HG03039 (cell line): ENCODE measurements at regions not wholly inside any gene's neighbourhood (a gene's known extent, or its start where the extent isn't known, plus 50 kb on each side); places are given as distances from the start of the nearest gene placed in this dataset.

Experiments
- ATAC-seq: cut with Tn5 transposase; IDR thresholded peaks from one replicate; pipeline ENCODE4 v1.9.1; 2021; ENCODE audit warnings: mild to moderate bottlenecking, moderate library complexity; ENCODE audit not compliant: unreplicated experiment

DNA sequence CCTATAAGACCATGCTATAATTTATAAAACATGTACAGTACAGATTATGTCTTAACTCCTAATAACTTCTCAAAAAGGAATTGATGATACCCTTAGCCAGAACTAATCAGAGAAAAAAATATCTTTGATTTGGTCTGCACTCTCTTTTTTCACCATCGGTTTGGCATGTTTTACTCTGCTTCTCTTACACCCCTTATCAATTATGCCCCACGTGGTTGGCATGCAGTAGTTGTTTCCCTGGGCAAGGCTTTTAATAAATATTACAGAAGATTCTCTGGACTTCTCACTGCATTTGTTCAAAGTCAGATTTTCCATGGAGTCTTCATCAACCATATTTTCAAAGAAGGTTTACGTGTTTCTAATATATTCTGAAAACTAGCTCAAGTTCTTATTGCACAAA, 167.4 kb upstream of the LRIG3 start:
- no peak for ATAC-seq

DNA sequence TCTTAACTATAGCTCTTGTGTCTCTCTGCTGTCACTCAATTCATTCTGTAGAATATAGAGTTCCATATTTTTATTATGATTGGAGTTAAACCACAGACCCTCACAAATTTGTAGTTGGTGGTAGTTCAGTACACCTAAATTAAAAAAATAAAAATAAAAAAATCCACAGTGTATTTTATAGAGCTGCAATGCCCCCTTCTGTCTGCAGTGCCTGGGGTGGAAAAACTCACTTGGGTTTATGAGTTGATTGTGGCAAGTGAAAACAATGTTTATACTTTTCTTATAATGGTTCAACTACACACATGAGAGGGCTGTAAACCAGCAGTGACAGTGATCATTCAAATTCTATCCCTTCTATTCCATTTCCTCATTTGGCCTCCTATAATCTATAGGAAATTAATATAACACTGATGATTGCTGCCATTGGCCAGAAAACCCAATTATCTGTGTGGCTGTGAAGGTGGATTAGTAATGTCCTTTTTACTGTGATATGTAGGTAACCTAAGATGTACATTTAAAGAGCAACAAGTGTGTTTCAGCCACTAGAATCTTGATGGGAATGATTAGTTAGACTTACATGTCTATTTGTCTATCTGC, 166.9 kb upstream of the LRIG3 start:
- no peak for ATAC-seq

DNA sequence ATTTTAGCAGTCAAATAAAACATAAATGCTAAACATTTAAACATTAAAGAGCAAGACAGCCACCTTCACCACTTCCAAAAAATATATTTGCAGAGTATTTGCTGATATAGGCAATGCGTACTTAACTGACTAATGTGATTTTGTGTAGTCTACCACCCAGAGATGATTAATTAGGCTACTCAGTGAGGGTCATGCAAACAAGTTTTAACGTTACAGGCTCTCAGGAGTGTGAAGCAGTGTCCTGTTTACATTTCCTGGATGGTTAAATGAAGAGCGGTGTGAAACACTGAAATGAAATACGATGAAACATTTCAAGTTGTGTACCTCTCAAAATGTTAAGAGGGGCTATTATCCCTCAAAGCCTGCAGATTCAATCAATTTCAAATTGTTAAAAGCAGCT, 165.8 kb upstream of the LRIG3 start:
- no peak for ATAC-seq

DNA sequence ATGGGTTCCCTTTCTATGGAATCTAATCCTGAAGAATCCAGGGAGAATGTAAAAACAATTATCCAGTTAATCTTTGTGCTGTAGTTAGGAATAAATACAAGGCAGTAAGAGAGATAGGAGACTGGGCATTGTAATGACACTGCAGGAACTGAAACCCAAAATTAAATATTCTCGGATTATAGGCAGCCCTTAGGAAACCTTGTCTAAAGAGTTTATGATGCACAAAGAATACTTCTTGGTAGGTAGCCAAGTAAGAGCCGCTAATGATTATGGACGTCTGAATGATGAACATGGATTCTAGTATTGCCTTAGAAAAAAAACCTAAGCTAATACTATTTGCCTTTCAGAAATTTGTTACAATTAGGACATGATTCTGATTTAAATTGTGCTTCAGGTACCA, 165.4 kb upstream of the LRIG3 start:
- no peak for ATAC-seq

DNA sequence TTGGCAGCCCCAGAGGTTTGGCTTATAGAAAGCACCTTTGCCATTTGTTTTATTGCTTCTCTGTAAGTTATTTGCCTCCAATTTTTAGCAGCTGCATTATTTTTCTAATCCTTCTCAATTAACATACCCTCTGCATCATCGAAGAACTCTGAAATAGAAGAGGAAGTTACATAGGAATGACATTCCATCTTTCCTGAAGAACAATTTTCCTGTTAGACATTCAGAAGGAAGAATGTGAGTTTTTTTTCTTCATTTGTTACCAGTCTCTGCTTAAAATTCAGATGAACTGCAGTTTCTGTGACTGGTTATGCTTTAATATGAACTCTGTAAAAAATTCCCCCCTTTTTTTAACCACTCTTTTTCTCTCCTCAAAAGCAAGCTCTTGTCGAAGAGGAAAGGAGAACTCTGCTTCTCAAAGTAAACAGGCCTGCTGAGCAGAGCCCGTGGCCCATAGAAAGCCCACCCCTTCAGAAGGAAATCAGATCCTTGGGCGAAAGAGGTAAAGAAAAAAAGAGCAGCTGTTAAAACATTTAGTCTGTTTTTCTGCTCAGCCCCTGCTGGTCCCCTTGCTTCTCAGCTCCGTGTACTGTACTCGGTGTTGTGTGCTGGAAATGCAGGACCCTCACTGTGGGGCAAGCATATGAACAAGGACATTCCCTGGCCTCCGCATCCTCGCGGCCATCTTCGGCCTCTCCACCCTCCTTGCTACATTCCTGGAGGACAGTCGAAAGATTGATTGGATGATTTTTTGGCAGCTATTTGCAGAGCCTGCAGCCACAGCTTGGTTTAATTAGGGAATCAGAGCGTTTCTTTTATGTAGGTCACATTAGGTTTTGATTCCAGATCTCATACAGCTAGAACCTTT, 164.4 kb upstream of the LRIG3 start:
- no peak for ATAC-seq

DNA sequence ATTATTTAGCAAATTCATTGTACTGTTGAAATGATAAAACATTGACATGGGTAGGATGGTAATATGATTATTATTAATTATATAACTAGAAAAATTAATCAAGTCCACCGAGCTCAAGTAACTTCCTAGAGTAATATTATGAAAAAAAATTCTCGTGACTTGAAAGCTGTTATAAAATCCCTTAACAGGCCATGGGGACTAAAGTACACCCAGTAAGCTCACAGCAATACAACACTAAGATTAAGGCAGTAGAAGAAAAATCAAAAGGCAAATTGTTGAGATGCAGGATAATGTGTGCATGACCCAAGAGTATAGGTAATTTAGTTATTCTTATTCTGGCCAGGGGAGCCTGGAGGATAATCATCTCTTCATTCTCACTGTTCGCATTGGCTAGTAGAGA, 162.6 kb upstream of the LRIG3 start:
- ATAC-seq: no peak

DNA sequence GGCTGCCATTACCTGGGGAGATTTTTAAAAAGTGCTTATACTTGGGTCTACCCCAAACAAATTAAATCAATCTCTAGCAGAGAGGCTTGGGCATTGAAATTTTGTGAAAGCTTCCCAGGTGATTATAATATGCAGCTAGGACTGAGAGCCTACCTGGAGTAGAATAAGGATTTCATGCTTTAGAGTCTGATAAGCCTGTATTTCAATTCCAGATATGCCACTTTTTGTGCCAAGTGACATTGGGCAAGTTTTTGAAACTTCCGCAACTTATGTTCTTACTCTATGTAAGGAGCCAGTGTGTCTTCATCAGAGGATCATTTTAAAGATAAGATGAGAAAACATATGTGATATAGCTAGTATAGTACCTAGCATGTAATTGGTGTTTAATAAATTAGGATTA, 159.8 kb upstream of the LRIG3 start:
- no peak for ATAC-seq

DNA sequence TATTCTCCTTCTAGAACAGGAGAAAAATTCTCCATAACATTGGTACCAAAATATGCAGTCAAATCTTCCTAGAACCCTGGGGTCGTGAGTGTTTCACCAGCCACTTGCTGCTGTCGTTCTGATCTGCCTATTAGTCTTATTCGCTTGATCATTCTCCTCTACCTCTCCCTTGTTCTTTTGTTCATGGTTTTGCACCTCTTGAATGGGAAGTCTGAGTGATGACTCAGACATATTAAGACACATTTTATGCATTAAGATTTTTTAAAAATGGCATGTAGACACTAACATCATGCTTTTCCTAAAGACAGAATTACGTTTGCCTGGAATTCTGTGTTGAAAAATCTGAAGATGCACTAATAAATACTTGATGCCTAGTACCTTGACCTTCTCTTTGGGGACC, 159.2 kb upstream of the LRIG3 start:
- no peak for ATAC-seq

DNA sequence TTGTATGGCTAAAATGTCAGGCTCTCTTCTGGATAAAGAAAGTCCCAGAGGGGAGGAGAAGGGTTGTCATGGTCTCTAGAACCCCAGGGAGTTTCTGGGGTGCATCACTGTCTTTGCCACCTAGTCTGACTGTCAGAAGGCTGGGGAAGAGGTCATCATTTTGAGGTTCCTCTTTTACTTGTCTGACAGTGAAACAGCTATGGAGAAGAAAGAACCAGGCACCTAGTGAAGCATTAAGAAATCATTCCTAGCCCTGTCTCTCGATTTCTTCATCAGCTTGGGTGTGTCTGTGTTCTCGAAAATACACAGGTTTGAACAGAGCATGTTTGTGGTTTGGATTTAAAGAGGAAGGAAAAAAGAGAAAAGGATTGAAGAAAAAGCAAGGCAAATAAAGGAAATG, 158.7 kb upstream of the LRIG3 start:
- no peak for ATAC-seq

DNA sequence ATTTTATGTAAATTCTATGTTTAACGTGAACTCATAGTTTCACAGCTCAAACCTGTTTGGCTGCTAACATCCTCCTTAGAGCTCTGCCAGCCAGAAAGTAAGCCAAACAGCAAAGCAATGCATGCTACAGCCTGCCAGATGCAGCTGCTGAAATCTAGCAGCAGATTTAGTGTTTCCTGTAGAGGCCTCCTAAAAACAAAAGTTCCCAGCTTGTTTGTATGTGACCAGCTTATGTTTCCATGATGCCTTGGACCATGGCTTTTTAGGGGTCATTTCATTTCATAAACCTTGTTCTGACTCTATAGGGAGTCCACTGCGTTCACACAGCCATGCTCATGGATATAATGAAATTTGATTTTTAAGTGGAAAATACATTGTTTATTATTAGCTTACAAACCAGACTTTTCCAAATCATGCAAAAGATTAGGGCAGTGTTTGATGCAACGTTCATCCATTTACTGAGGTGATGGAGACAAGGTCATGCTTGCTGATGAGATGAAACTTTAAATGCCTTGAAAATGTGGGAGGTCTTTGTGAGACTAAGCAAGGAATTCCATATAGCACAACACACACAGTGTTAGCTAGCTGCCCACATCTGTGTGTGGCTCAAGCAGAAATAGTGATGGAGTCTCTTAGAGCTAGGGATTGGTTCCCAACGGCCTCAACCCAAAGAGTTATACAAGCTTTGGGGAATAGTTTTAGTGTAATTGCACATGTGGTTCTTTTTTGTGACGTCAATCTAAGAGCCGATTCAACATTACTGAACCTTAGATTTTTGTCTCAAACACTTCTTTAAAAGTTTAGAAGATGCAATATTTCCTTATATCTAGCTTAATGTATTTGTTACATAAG, 157.5 kb upstream of the LRIG3 start:
- no peak for ATAC-seq

DNA sequence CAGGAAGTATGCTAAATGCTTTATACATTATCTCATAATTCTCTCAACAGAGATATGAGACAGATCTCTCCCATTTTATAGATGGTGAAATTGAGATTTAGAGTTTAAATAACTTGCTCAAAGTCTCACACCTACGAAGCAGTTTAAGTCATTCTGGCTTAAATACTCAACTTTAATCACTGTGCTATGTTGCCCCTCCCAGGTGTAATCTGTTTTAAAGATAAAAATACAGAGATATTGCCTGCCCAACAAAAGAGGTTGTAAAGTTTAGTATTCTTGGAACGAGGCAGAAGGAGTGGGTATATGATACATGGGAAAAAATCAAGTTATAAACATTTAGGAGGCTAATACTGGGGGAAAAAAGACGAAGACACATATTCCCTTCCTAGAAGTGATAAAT, 156.8 kb upstream of the LRIG3 start:
- ATAC-seq: no peak

DNA sequence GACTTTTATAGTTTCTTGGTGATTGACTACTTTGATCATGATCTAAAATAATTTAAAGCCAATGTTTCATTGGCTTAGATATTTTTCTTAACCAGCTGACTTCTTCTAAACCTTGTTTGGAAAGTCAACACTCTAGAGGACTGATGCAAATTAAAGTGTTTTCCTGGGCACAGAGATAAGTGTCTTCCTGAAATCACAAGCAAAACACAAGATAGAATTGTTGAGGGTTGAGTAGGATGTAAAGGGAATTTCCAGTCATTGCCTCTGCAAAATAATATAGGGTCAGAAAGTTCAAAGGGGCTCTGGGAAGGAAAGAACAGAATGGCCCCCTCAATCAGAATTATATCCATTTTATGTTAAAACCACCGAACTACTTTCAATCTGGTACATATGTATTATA, 156.3 kb upstream of the LRIG3 start:
- no peak for ATAC-seq

DNA sequence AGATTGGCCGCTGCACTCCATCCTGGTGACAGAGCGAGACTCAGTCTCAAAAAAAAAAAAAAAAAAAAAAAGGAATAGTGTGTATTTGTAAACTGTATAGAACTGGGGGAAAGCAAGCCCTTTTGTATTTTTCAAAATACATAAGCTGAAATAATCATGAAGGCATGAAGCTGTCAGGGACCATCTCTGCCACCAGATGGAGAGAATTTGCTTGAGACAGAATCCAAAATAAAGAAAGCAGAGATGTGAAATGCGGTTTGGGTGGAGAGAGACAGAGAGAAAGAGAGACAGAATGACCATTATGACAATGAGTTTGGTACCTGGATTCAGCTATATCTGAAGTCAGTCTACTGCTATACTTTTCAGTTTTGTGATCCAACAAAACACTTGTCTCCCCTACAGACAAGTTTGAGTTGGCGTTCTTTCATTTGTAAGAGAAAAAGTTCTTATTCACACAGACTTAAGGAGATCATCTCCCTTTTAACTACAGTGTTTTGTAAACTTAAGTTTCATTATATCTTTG, 155.7 kb upstream of the LRIG3 start:
- no peak for ATAC-seq

DNA sequence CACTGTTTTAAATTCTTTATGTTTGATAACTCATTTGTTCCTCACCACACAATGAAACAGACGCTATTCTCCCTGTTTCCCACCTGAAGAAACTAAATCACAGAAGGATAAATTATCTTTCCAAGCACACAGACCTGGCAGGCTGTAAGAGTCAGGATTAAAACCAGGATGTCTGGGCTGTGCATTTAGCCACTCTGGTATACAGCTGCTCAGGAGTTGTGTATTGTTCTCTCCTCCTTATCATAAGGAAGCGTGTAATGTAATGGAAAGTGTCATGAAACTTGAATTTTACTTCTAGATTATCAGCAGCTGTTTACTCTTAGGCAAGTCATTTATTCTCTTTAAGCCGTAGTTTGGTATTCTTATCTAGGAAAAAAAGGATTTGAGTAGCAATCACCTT, 154.8 kb upstream of the LRIG3 start:
- ATAC-seq: no peak

DNA sequence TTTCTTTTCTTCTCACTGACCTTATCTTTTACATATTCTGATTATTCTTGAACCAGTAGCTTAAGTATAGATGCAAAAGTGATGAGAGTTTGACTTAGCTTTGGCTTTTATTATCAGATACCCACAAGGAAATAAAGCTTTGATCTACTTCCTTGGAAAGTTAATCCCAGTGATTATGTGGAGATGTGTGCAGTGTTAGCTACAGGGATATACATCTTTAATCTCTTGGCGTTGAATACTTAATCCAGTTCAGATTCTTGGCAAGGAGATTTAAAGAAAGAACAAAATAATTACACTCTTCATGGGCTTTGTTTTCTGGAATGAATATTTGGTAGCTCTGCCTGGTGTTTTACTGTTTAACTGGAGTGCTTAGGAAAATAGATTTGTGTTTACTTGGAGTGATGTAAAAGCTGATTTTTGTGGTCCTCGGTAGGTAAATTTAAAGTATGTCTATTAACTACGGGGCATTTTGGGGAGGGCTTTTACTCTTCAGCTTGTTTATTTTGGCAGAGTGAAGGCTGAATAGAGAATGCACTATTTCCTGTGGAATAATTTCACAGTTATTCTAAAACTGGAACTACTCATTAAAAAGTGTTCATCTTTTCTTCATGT, 150.1 kb upstream of the LRIG3 start:
- ATAC-seq: no peak

DNA sequence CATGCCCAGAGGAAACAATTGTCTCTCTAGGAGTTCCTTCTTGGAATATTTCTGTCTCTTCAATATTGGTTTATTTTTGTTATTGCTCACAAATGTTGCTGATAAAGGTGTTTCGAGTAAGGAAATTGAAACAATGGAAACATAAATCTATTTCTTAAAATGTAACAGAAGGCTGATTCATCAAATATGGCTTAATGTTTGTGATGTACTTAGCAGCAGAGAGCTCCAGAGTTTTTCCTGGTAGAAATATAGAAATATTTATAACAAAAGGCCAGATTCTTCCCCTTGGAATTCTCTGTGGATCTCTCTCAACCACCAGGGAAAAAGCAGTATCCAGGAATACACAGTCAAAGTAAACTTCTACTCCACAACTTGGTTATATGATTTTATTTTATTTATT, 149.2 kb upstream of the LRIG3 start:
- no peak for ATAC-seq

DNA sequence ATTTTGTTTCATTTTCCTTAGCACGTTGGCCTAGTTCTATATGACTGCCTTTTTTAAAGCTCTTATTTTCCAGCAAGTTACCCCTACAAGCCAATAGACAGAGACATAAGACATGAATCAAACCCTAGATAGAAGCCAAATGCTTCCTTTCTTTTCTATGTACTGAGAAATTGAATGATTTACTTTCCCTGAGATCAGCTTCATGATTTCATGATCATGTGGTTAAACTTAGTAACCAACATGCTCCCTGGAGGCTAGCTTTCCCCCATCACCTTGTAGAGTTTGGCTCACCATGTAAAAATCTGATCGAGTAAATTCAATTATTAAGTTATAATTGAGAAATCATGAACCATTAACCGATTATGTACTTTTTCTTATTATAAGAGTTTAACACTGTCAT, 148.1 kb upstream of the LRIG3 start:
- no peak for ATAC-seq

DNA sequence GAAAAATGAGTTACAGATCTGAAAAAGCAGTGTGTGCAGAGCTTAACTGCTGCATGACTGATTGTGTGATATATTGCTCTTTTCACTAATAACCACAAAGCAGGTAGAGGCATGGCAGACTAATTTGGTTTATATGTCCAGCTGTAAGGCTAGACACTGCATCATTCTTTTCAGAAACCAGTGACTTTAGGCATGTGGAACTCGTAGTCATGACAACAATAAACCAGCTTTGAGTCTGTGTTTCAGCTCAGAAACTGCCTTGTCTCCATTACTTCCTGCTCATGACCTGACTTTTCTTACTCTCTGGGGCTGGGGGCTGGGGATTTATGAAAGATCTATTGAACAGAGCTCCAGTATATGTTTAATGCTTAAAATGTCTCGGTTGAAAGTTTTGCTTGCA, 146.8 kb upstream of the LRIG3 start:
- no peak for ATAC-seq

DNA sequence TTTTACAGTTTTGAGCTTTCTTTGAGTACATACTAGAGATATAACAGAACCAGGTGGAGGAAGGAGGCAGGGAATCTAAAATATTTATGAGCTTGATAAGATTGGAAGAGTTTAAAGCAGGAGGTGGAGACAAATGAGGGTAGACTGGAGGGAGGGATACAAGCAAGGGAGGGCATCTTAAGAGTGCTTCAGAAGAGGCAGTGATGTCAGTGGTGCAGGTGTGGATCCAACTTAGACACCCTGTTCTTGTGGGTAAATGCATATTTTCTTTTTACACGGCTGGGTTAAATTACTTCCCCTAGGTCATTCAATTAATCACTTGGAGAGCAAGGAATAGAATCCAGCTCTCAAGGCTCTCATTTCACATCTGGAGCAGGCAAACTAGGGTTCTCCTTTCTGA, 146.1 kb upstream of the LRIG3 start:
- no peak for ATAC-seq

DNA sequence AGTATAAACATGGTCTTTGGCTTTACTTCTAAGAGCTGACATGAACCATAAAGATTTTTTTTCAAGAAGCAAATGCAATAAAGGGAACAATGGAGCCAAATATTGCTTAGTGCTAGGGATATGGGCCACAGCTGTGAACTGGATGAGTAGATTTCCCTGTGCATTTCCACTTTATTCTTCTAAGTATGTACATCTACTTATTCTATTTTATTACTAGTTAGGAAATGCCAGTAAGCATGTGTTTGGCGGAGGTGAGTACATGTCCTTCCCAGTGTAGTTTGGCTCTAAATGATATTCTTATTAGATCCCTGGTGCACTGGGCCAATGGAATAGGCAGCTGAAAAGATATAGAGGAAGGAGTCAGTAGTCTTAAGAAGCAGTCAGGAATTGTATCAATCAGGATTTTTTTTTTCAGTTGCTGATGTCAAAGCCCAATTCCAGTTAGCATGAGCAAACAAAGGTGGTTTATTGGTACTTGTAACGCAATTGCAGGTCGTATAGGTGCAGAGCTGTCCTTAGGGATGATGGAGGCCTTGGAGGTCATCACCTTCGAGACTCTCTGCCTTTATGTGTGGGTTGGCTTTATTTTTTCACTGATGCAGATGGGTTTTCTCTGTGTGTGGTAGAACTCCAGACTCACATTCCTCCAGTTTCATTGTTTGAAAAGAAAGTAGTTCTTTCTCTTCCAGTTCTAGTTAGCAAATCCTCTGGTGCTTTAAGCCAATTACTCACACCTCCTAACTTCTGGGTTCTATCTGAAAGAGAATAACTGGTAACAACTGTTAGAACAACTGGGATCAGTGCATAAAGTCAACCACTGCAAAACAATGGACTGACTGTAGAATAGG, 139.0 kb upstream of the LRIG3 start:
- ATAC-seq: no peak
